HTR-8/SVneo (cell line): ENCODE measurements at regions not wholly inside any gene's neighbourhood (a gene's known extent, or its start where the extent isn't known, plus 50 kb on each side); places are given as distances from the start of the nearest gene placed in this dataset.

ENCODE experiments used
- DNase-seq: peaks from one replicate; pipeline ENCODE4 v3.0.0; 2011; ENCODE audit warnings: low spot score, mixed read lengths; ENCODE audit not compliant: insufficient read length
- FAIRE-seq: peaks from 2 replicates; lab custom pipeline; 2011; peaks lifted over from hg19 to GRCh38; lab: Jason Lieb, UNC

GRCh38 chr3:22101351-22101750, 350.3 kb upstream of the ZNF385D start:
- DNase-seq (no peak), FAIRE-seq (no peak)

GRCh38 chr3:22101811-22102210, 350.8 kb upstream of the ZNF385D start:
- DNase-seq (no peak), FAIRE-seq (no peak)

- DNase-seq (no peak), FAIRE-seq (no peak)
Observed at GRCh38 chr3:22103423-22103822, 352.4 kb upstream of the ZNF385D start.

- no peak for FAIRE-seq
- DNase-seq, result no peak
Observed at GRCh38 chr3:22106213-22106896, 355.3 kb upstream of the ZNF385D start.

GRCh38 chr3:22111226-22111625, 360.2 kb upstream of the ZNF385D start:
- no peak for FAIRE-seq

GRCh38 chr3:22113453-22113852, 362.4 kb upstream of the ZNF385D start:
- no peak for FAIRE-seq
- no peak for DNase-seq

More at GRCh38 chr3:22111226-22111625, 360.2 kb upstream of the ZNF385D start:
- DNase-seq, result no peak

- FAIRE-seq (no peak), DNase-seq (no peak)
Observed at GRCh38 chr3:22115581-22115980, 364.6 kb upstream of the ZNF385D start.

GRCh38 chr3:22117091-22117490, 366.1 kb upstream of the ZNF385D start:
- DNase-seq (no peak), FAIRE-seq (no peak)

- DNase-seq, result no peak
- FAIRE-seq, result no peak
Observed at GRCh38 chr3:22117751-22118346, 366.8 kb upstream of the ZNF385D start.

GRCh38 chr3:22118542-22118941, 367.5 kb upstream of the ZNF385D start:
- no peak for DNase-seq
- no peak for FAIRE-seq

- no peak for DNase-seq
- FAIRE-seq, result no peak
Observed at GRCh38 chr3:22121068-22121701, 370.2 kb upstream of the ZNF385D start.

GRCh38 chr3:22122567-22122966, 371.6 kb upstream of the ZNF385D start:
- DNase-seq, result no peak
- FAIRE-seq, result no peak

GRCh38 chr3:22129101-22129500, 378.1 kb upstream of the ZNF385D start:
- DNase-seq (no peak), FAIRE-seq (no peak)

GRCh38 chr3:22141769-22142168, 390.8 kb upstream of the ZNF385D start:
- DNase-seq, result no peak
- no peak for FAIRE-seq

GRCh38 chr3:22147161-22147560, 396.2 kb upstream of the ZNF385D start:
- FAIRE-seq, result no peak
- no peak for DNase-seq

- FAIRE-seq (no peak), DNase-seq (no peak)
Observed at GRCh38 chr3:22156868-22157267, 405.9 kb upstream of the ZNF385D start.

- DNase-seq (no peak), FAIRE-seq (no peak)
Observed at GRCh38 chr3:22157848-22158247, 406.8 kb upstream of the ZNF385D start.

- FAIRE-seq (no peak), DNase-seq (no peak)
Observed at GRCh38 chr3:22159004-22159695, 408.1 kb upstream of the ZNF385D start.

GRCh38 chr3:22161315-22161714, 410.3 kb upstream of the ZNF385D start:
- DNase-seq, result no peak
- no peak for FAIRE-seq

- DNase-seq (no peak), FAIRE-seq (no peak)
Observed at GRCh38 chr3:22170370-22170769, 419.4 kb upstream of the ZNF385D start.

- no peak for FAIRE-seq
- no peak for DNase-seq
Observed at GRCh38 chr3:22172964-22173363, 422.0 kb upstream of the ZNF385D start.
